ENCODE measurements at regions not wholly inside any gene's neighbourhood (a gene's known extent, or its start where the extent isn't known, plus 50 kb on each side); places are given as distances from the start of the nearest gene placed in this dataset.
"Not testable (repeated sequence)": the region's sequence is repeated elsewhere in the genome, so short reads cannot be mapped to it uniquely, and the experiment has no call there.

GRCh38 chr5:126056851-126057622 lies 366.2 kb upstream of the GRAMD2B start:
- TF ChIP-seq CTCF (conservative IDR thresholded peaks at IDR 0.05; ENCODE audit: low read length): no peak
- DNase-seq (ENCODE audit: low read depth): no peak
- no peak overlapping the region for H3K4me3 ChIP-seq (ENCODE audit: low read length)

- not testable (repeated sequence) for DNase-seq (ENCODE audit: low read depth); H3K4me3 ChIP-seq (ENCODE audit: low read length)
Observed at GRCh38 chr5:126058392-126058791, 364.8 kb upstream of the GRAMD2B start.

- no peak for DNase-seq (ENCODE audit: low read depth)
- no peak overlapping the region for H3K4me3 ChIP-seq (ENCODE audit: low read length)
- no peak for TF ChIP-seq CTCF (conservative IDR thresholded peaks at IDR 0.05; ENCODE audit: low read length)
Observed at GRCh38 chr5:126062398-126063221, 360.6 kb upstream of the GRAMD2B start.

GRCh38 chr5:126065061-126065460 lies 358.1 kb upstream of the GRAMD2B start:
- H3K4me3 ChIP-seq (ENCODE audit: low read length): no peak overlapping the region
- TF ChIP-seq CTCF (conservative IDR thresholded peaks at IDR 0.05; ENCODE audit: low read length): no peak
- DNase-seq (ENCODE audit: low read depth): no peak

GRCh38 chr5:126066836-126067235 lies 356.4 kb upstream of the GRAMD2B start:
- H3K4me3 ChIP-seq (ENCODE audit: low read length): no peak overlapping the region
- no peak for DNase-seq (ENCODE audit: low read depth)
- no peak for TF ChIP-seq CTCF (conservative IDR thresholded peaks at IDR 0.05; ENCODE audit: low read length)

GRCh38 chr5:126067404-126067803 lies 355.8 kb upstream of the GRAMD2B start:
- TF ChIP-seq CTCF (conservative IDR thresholded peaks at IDR 0.05; ENCODE audit: low read length): no peak
- H3K4me3 ChIP-seq (ENCODE audit: low read length): no peak overlapping the region
- DNase-seq (ENCODE audit: low read depth): no peak

- no peak overlapping the region for H3K4me3 ChIP-seq (ENCODE audit: low read length)
- no peak for TF ChIP-seq CTCF (conservative IDR thresholded peaks at IDR 0.05; ENCODE audit: low read length)
- no peak for DNase-seq (ENCODE audit: low read depth)
Observed at GRCh38 chr5:126069329-126069728, 353.9 kb upstream of the GRAMD2B start.
